ENCODE measurements at regions not wholly inside any gene's neighbourhood (a gene's known extent, or its start where the extent isn't known, plus 50 kb on each side); places are given as distances from the start of the nearest gene placed in this dataset.

GRCh38 chr3:90253131-90253530 is 1145.7 kb downstream of the EPHA3 start:
- no peak for DNase-seq (ENCODE audit: low read depth, low spot score)
- no peaks in the 10 kb centered on the region for H3K36me3 Mint-ChIP-seq (ENCODE audit: low read depth)
- H3K4me1 Mint-ChIP-seq: peaks cover 4% of the 10 kb centered on the region
- H3K9me3 Mint-ChIP-seq: peaks cover 3% of the 10 kb centered on the region
- no peak overlapping the region for H3K4me3 Mint-ChIP-seq
- no peak for TF ChIP-seq CTCF (conservative IDR thresholded peaks at IDR 0.05)
- H3K27ac Mint-ChIP-seq (ENCODE audit: unreplicated experiment): no peak overlapping the region
- H3K27me3 Mint-ChIP-seq (ENCODE audit: low read depth): no peaks in the 10 kb centered on the region

- Mint-ChIP-seq H3K36me3 (ENCODE audit: low read depth) (peaks cover 16% of the 10 kb centered on the region), H3K27ac (ENCODE audit: unreplicated experiment) (no peak overlapping the region), H3K4me1 (no peaks in the 10 kb centered on the region), H3K4me3 (no peak overlapping the region), H3K9me3 (peaks cover 9% of the 10 kb centered on the region), H3K27me3 (ENCODE audit: low read depth) (no peaks in the 10 kb centered on the region)
- no peak for DNase-seq (ENCODE audit: low read depth, low spot score)
- TF ChIP-seq CTCF (conservative IDR thresholded peaks at IDR 0.05): no peak
Observed at GRCh38 chr3:90261481-90262433, 1154.3 kb downstream of the EPHA3 start.
